KOPT-K1 (cell line): ENCODE measurements at regions not wholly inside any gene's neighbourhood (a gene's known extent, or its start where the extent isn't known, plus 50 kb on each side); places are given as distances from the start of the nearest gene placed in this dataset.
A peak's percentile ranks its signal among the peaks of the same experiment; 100 is the strongest.

ENCODE experiments used
- H3K27ac ChIP-seq: fragments of 200-600 bp; sonication (generic); 2 replicates; pipeline ENCODE4 v1.5.1; 2016; ENCODE audit warnings: antibody characterized with exemption, mild to moderate bottlenecking, low read depth, low read length; ENCODE audit not compliant: poor library complexity, severe bottlenecking
- H3K36me3 ChIP-seq: fragments of 200-600 bp; sonication (generic); 2 replicates; pipeline ENCODE4 v1.5.1; 2017; ENCODE audit warnings: antibody characterized with exemption, mild to moderate bottlenecking, low read length, moderate library complexity; ENCODE audit not compliant: insufficient read depth
- H3K9me3 ChIP-seq: fragments of 200-600 bp; sonication (generic); 2 replicates; pipeline ENCODE4 v1.5.1; 2017; ENCODE audit warnings: antibody characterized with exemption, low read length, mild to moderate bottlenecking; ENCODE audit not compliant: insufficient read depth, poor library complexity, severe bottlenecking

DNA sequence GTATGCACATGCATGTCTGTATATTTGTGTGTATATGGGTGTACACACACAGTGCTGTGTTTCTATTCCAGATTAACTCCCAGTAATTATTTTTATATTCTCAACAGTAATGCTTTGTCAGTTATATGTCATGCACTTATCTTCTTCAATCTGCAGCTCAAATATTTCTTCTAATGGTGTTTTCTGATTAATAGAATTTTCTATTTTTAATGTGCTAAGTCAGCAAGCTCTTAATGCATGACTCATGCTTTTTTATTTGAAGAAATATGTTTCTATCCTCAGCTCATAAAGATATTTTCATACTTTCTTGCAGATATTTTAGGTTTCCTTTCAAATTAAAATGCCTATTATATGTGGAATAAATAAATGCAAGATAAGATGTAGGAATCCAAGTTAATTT is 59.7 kb upstream of the TMEM18 start:
- Histone ChIP-seq H3K27ac (no peak overlapping the region), H3K36me3 (no peaks in the 10 kb centered on the region), H3K9me3 (no peaks in the 10 kb centered on the region)

DNA sequence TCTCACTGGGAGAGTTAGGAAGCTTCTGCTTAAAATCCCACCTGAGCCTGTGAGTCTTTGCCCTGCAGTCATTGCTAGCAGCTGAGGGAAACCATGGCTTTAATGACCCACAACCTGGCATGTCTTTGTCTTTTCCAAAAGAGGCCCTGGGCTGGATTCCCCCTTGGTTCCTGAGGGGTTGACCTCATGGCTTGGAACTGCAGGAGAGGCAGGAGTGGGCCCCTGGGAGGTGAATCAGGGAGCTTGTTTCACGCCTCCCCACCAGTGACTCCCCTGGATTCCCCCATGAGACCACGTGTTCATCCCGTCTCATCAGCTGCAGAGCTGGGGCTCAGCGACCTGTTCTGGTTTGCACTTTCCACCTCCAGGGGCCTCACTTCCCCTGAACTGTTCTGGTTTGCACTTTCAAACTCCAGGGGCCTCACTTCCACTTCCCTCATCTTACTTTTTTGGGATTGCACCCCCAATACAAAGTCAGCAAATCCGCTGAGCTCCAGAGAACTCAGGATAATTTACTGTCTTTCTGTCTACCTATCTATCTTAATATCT is 58.5 kb upstream of the TMEM18 start:
- Histone ChIP-seq H3K27ac (peak overlapping the region; percentile 56), H3K9me3 (no peaks in the 10 kb centered on the region), H3K36me3 (no peaks in the 10 kb centered on the region)

DNA sequence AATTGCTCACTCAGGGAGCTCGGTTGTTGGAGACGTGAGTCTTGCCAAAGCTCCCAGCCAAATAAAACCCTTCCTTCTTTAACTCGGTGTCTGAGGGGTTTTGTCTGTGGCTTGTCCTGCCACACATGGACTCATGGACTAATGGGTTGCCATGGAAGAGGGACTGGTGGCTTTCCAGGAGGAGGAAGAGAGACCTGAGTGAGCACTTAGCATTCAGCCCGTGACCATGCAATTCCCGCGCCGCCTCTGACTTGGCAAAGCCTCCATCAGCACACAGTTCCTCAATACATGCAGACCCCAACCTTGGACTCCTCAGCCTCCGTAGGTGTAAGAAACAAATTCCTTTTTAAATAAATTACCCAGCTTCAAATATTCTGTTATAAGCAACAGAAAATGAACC is 57.3 kb upstream of the TMEM18 start:
- no peak overlapping the region for H3K27ac ChIP-seq
- H3K36me3 ChIP-seq: no peaks in the 10 kb centered on the region
- H3K9me3 ChIP-seq: no peaks in the 10 kb centered on the region

DNA sequence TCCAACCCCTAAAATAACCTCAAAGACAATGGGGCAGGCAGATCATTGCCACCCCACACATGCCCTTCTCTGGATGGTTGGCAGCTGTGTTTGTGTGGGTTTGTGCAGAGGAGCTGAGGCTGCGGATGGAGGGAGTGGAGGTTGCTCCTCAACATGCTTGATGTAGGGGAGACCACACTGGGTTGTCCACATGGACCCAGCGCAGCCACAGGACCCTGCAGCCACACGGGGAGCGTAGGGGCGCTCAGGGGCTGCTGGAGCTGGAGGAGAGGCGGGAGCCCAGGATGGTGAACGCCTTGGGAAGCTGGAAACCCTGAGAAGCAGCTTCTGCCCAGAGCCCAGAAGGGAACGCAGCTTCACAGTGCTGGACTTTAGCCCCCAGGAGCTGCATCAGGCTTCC is 56.3 kb upstream of the TMEM18 start:
- Histone ChIP-seq H3K27ac (no peak overlapping the region), H3K9me3 (no peaks in the 10 kb centered on the region), H3K36me3 (no peaks in the 10 kb centered on the region)

DNA sequence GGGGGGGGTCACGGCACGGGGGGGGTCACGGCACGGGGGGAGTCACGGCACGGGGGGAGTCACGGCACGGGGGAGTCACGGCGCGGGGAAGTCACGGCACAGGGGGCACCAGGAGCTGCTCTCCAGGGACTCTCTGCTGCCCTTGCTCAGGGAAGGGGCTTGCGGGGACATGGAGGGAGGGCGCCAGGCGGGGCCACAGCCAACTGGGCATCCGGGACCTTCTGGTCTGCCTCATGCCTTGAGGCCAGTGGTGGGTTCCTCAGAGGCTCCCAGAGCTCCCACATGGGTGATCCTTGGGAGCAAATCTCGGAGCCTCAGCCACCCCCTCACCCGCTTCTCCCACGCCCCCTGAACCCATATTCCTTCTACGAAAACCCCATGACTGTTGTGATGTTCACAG is 55.8 kb upstream of the TMEM18 start:
- no peaks in the 10 kb centered on the region for H3K9me3 ChIP-seq
- no peaks in the 10 kb centered on the region for H3K36me3 ChIP-seq

DNA sequence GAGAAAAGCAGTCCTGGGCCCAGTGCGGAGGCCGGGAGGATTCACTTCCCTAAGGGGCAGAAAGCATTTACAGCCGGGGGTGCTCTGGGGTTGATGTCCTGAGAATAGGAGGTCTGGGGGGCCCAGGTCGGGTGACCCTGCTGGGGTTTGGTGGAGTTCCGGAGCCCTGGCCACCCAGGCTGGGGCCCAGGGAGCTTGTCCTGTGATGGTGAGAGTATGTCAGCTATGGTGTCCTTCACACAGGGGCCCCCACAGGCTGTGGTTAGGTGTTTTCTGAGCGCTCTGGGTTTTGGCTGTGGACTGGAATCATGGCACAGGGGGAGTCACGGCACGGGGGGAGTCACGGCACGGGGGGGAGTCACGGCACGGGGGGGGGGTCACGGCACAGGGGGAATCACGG is 54.5 kb upstream of the TMEM18 start:
- no peaks in the 10 kb centered on the region for H3K36me3 ChIP-seq
- H3K27ac ChIP-seq: no peak overlapping the region
- no peaks in the 10 kb centered on the region for H3K9me3 ChIP-seq

More for the DNA sequence above, 55.8 kb upstream of the TMEM18 start:
- H3K27ac ChIP-seq: no peak overlapping the region

DNA sequence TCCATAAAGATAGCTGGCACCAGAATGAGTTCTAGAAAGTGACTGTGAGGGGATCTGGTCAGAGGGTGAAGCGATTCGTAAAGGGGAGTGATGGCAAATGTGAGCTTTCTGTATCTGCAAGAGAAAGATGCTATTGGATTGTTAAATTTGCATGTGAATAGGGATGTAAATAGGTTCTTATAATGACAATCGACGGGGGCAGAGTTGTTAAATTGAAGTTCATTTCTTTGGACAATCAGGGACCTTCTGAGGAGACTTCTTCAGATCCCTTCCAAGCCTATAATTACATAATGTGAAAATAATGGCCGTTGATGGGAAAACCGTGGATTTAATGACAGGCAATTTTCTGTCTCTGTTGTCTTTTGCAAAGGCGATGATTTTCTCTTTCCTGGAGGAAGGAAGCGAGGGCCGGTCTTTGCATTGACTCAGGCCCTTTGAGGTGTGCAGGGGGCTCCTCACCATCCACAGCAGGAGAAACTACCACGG is 52.2 kb upstream of the TMEM18 start:
- Histone ChIP-seq H3K9me3 (no peaks in the 10 kb centered on the region), H3K36me3 (no peaks in the 10 kb centered on the region), H3K27ac (no peak overlapping the region)

DNA sequence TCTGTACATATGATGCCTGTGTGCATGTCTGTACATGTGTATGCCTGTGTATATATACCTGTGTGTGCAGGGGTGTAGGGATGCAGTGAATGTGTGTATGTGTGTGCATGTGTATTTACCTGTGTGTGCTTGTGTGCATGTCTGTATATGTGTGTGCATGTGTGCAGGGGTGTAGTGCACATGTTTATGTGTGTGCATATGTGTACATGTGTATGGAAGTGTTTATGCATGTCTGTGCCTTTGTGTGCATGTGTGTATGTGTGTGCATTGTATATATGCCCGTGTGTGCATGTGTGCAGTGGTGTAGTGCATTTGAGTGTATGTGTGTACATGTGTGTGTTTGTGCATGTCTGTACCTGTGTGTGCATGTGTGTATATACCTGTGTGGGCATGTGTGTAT is 51.0 kb upstream of the TMEM18 start:
- no peak overlapping the region for H3K27ac ChIP-seq
- no peaks in the 10 kb centered on the region for H3K36me3 ChIP-seq
- no peaks in the 10 kb centered on the region for H3K9me3 ChIP-seq

DNA sequence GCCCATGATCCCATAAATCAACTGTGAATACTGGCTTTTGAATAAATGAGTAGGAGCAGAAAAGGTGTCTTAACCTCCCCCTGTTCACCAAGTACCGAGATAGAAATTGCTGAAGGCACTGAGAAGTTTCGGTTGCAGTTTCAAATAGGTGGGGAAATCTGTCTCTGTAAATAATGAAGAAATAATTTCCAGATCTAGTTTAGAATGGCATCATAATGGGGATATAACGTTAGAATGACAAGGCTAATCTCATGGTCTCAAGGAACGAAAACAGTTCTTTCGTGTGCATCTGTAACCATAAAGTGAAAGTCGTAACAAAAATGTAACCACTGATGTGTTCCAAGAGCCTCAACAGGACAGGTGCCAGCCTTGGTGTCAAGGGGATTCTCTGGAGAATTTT is 49.9 kb upstream of the TMEM18 start:
- Histone ChIP-seq H3K27ac (no peak overlapping the region), H3K36me3 (no peaks in the 10 kb centered on the region), H3K9me3 (no peaks in the 10 kb centered on the region)
